BJ (cell line): ENCODE measurements at regions not wholly inside any gene's neighbourhood (a gene's known extent, or its start where the extent isn't known, plus 50 kb on each side); places are given as distances from the start of the nearest gene placed in this dataset.

Experiments used
- CTCF ChIA-PET: fragments of 350-600 bp; formaldehyde crosslinking; extraction: SDS; loops from one replicate; lab custom pipeline; 2021; ENCODE audit warnings: antibody characterized with exemption, inconsistent platforms; lab: Yijun Ruan, JAX
- POLR2A ChIA-PET: fragments of 300-600 bp; sonication (Branson Sonifier 250); formaldehyde crosslinking; extraction: SDS; loops from one replicate; lab custom pipeline; 2021; ENCODE audit warnings: antibody characterized with exemption; lab: Charles Lee
- DNase-seq: peaks from one replicate; pipeline ENCODE4 v3.0.0-alpha.2; 2011; ENCODE audit warnings: low read depth
- H3K27me3 ChIP-seq: 2 replicates; pipeline ENCODE4 v1.6.0; 2011; ENCODE audit warnings: low read length; ENCODE audit not compliant: control insufficient read depth, insufficient read depth
- H3K36me3 ChIP-seq: 2 replicates; pipeline ENCODE4 v1.5.1; 2011; ENCODE audit warnings: low read length; ENCODE audit not compliant: control insufficient read depth, insufficient read depth
- H3K4me3 ChIP-seq: 2 replicates; pipeline ENCODE4 v1.5.1; 2011; ENCODE audit warnings: low read depth, mild to moderate bottlenecking, control low read depth, low read length
- TF ChIP-seq, protein P1 (sequence below): IDR thresholded peaks from 2 replicates; pipeline ENCODE4 v1.5.1; 2011; ENCODE audit warnings: low read depth, mild to moderate bottlenecking, control low read depth, inconsistent platforms, low read length, moderate library complexity; ENCODE audit not compliant: insufficient read depth

GRCh38 chr1:244974550-244974949 is 110.2 kb upstream of the HNRNPU start:
- TF ChIP-seq, protein P1, sequence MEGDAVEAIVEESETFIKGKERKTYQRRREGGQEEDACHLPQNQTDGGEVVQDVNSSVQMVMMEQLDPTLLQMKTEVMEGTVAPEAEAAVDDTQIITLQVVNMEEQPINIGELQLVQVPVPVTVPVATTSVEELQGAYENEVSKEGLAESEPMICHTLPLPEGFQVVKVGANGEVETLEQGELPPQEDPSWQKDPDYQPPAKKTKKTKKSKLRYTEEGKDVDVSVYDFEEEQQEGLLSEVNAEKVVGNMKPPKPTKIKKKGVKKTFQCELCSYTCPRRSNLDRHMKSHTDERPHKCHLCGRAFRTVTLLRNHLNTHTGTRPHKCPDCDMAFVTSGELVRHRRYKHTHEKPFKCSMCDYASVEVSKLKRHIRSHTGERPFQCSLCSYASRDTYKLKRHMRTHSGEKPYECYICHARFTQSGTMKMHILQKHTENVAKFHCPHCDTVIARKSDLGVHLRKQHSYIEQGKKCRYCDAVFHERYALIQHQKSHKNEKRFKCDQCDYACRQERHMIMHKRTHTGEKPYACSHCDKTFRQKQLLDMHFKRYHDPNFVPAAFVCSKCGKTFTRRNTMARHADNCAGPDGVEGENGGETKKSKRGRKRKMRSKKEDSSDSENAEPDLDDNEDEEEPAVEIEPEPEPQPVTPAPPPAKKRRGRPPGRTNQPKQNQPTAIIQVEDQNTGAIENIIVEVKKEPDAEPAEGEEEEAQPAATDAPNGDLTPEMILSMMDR, result no peak
- Histone ChIP-seq H3K27me3 (no peaks in the 10 kb centered on the region), H3K36me3 (no peaks in the 10 kb centered on the region), H3K4me3 (no peak overlapping the region)
- ChIA-PET CTCF (no interaction called here), POLR2A (no interaction called here)
- DNase-seq, result no peak

DNA sequence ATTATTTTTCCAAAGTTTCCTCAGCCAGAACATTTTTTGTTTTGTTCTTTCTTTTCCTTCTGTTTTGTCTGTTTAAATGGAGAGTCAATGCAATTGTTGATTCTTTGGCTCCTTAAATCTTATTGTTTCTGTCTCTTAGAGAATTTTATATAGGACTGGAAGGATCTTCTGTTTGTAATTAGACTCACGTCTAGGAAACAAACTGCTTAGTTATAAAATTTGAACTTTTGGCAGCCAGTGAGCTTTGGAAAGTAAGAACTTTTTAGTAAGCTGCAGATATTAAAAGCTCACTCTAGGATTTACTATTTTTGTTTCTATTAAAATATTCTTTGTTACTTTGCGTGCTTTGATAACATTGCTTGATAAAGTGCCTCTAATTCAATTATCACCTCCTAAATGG is 109.8 kb upstream of the HNRNPU start:
- no peak for DNase-seq
- Histone ChIP-seq H3K36me3 (no peaks in the 10 kb centered on the region), H3K4me3 (no peak overlapping the region), H3K27me3 (no peaks in the 10 kb centered on the region)
- ChIA-PET POLR2A (no interaction called here), CTCF (interaction anchor here (0.9 to 1.0 kb wide), 2 partner anchors 15 to 62 kb away, joined by 3 read pairs; no protein-coding TSS in a partner anchor)
- TF ChIP-seq, protein P1, result no peak

GRCh38 chr1:244971552-244972216 is 107.3 kb upstream of the HNRNPU start:
- Histone ChIP-seq H3K36me3 (no peaks in the 10 kb centered on the region), H3K27me3 (no peaks in the 10 kb centered on the region), H3K4me3 (peak overlapping the region; percentile 75)
- ChIA-PET CTCF (interaction anchor here (0.7 to 1.0 kb wide), 3 partner anchors 12 to 123 kb away, joined by 3 to 4 read pairs (median 3); no protein-coding TSS in a partner anchor), POLR2A (no interaction called here)
- no peak for DNase-seq
- TF ChIP-seq, protein P1, result no peak

GRCh38 chr1:244970744-244971551 is 106.6 kb upstream of the HNRNPU start:
- DNase-seq, result peak; percentile 74
- TF ChIP-seq, protein P1, result peak; percentile 66
- POLR2A ChIA-PET, result interaction anchor here (0.5 to 0.9 kb wide), 4 partner anchors 16 to 136 kb away, joined by 3 to 12 read pairs (median 4); no protein-coding TSS in a partner anchor
- Histone ChIP-seq H3K36me3 (no peaks in the 10 kb centered on the region), H3K4me3 (peak overlapping the region; percentile 75), H3K27me3 (no peaks in the 10 kb centered on the region)
- CTCF ChIA-PET, result interaction anchor here (0.5 to 1.0 kb wide), 4 partner anchors 12 to 213 kb away, joined by 3 to 4 read pairs (median 3); no protein-coding TSS in a partner anchor

- Histone ChIP-seq H3K27me3 (no peaks in the 10 kb centered on the region), H3K36me3 (no peaks in the 10 kb centered on the region), H3K4me3 (peak overlapping the region; percentile 75)
- ChIA-PET CTCF (interaction anchor here (0.5 to 0.9 kb wide), 2 partner anchors 76 to 212 kb away, joined by 3 read pairs; no protein-coding TSS in a partner anchor), POLR2A (interaction anchor here (0.5 to 0.9 kb wide), 4 partner anchors 17 to 135 kb away, joined by 3 to 12 read pairs (median 4); no protein-coding TSS in a partner anchor)
- DNase-seq, result no peak
- TF ChIP-seq, protein P1, result no peak
Observed at GRCh38 chr1:244970236-244970743, 105.9 kb upstream of the HNRNPU start.
